CD14-positive monocyte (primary cell): ENCODE measurements at regions not wholly inside any gene's neighbourhood (a gene's known extent, or its start where the extent isn't known, plus 50 kb on each side); places are given as distances from the start of the nearest gene placed in this dataset.

ENCODE experiments used
- DNase-seq, 3 donors: peaks; one replicate each; pipeline ENCODE4 v3.0.0-alpha.2; 2011 to 2022
- H2AFZ ChIP-seq: 2 replicates; pipeline ENCODE4 v1.6.0; 2012; ENCODE audit warnings: mild to moderate bottlenecking, low read depth, low read length, inconsistent platforms; ENCODE audit not compliant: insufficient read depth, poor library complexity, severe bottlenecking
- H3K27ac ChIP-seq, 2 donors: 1 replicate in 1 of 2; 2 replicates in 1 of 2; pipeline ENCODE4 v1.5.1; 2012 to 2013; ENCODE audit warnings: low read length in 2 of 2, control low read depth in 1 of 2, inconsistent platforms in 1 of 2, low read depth in 1 of 2, mild to moderate bottlenecking in 1 of 2
- H3K27me3 ChIP-seq, 2 donors: one replicate each; pipeline versions ENCODE4 v1.6.0 to v1.6.1; 2011 to 2013; ENCODE audit warnings: low read length in 2 of 2; ENCODE audit not compliant: control insufficient read depth in 2 of 2, insufficient read depth in 2 of 2
- H3K36me3 ChIP-seq, 2 donors: replicated peaks in 1 of 2; 1 replicate in 1 of 2; 2 replicates in 1 of 2; pipeline versions ENCODE4 v1.5.1 to v1.6.1; 2012 to 2013; ENCODE audit warnings: low read length in 2 of 2, control low read depth in 1 of 2, inconsistent platforms in 1 of 2, mild to moderate bottlenecking in 1 of 2; ENCODE audit not compliant: insufficient read depth in 2 of 2, control insufficient read depth in 1 of 2
- H3K4me1 ChIP-seq, 2 donors: 1 replicate in 1 of 2; 2 replicates in 1 of 2; pipeline versions ENCODE4 v1.5.1 to v1.6.1; 2012 to 2013; ENCODE audit warnings: low read length in 2 of 2, control low read depth in 1 of 2, inconsistent platforms in 1 of 2, mild to moderate bottlenecking in 1 of 2, moderate library complexity in 1 of 2; ENCODE audit not compliant: insufficient read depth in 2 of 2, control insufficient read depth in 1 of 2
- H3K4me2 ChIP-seq: replicated peaks from 2 replicates; pipeline ENCODE3; 2012; ENCODE audit warnings: low read length, moderate library complexity, mild to moderate bottlenecking; ENCODE audit not compliant: poor library complexity, severe bottlenecking; ENCODE audit errors: extremely low read depth
- H3K4me3 ChIP-seq, 3 experiments: fragments of 200-600 bp in 1 of 3; sonication (generic) in 1 of 3; replicated peaks in 1 of 3; 1 replicate in 2 of 3; 2 replicates in 1 of 3; pipeline ENCODE4 v1.5.1; 2011 to 2013; ENCODE audit warnings: low read length in 3 of 3, mild to moderate bottlenecking in 3 of 3, control low read depth in 2 of 3, low read depth in 2 of 3, inconsistent platforms in 1 of 3, moderate library complexity in 1 of 3
- H3K79me2 ChIP-seq: 2 replicates; pipeline ENCODE4 v1.6.0; 2012; ENCODE audit warnings: mild to moderate bottlenecking, control low read depth, inconsistent platforms, low read length, moderate library complexity; ENCODE audit not compliant: insufficient read depth
- H3K9ac ChIP-seq: 2 replicates; pipeline ENCODE4 v1.6.0; 2017; ENCODE audit warnings: low read length, mild to moderate bottlenecking; ENCODE audit not compliant: insufficient read depth, poor library complexity, severe bottlenecking
- H3K9me3 ChIP-seq, 2 donors: replicated peaks in 1 of 2; 1 replicate in 1 of 2; 2 replicates in 1 of 2; pipeline versions ENCODE4 v1.5.1 to v1.6.1; 2012 to 2013; ENCODE audit warnings: low read length in 2 of 2, control low read depth in 1 of 2; ENCODE audit not compliant: control insufficient read depth in 1 of 2, insufficient read depth in 1 of 2
- H4K20me1 ChIP-seq: 2 replicates; pipeline ENCODE4 v1.6.0; 2012; ENCODE audit warnings: mild to moderate bottlenecking, low read length, control low read depth, moderate library complexity; ENCODE audit not compliant: insufficient read depth
- H3K27ac Mint-ChIP-seq, 7 donors: one replicate each; pipeline ENCODE4 v1.8.0; 2020; ENCODE audit warnings: mild to moderate bottlenecking in 7 of 7, mixed read lengths in 7 of 7, moderate library complexity in 6 of 7, inconsistent platforms in 2 of 7
- H3K27me3 Mint-ChIP-seq, 3 donors: one replicate each; pipeline ENCODE4 v1.8.0; 2021 to 2022; ENCODE audit warnings: low read depth in 3 of 3, mild to moderate bottlenecking in 3 of 3, mixed read lengths in 3 of 3, moderate library complexity in 3 of 3, inconsistent platforms in 1 of 3
- H3K36me3 Mint-ChIP-seq, 2 donors: one replicate each; pipeline ENCODE4 v1.8.0; 2020; ENCODE audit warnings: mixed read lengths in 2 of 2, inconsistent platforms in 1 of 2, mild to moderate bottlenecking in 1 of 2
- H3K4me1 Mint-ChIP-seq: one replicate; pipeline ENCODE4 v1.8.0; 2020; ENCODE audit warnings: mild to moderate bottlenecking, mixed read lengths
- H3K4me3 Mint-ChIP-seq, 2 donors: one replicate each; pipeline ENCODE4 v1.8.0; 2020; ENCODE audit warnings: mild to moderate bottlenecking in 2 of 2, mixed read lengths in 2 of 2, moderate library complexity in 1 of 2
- H3K9me3 Mint-ChIP-seq, 7 donors: one replicate each; pipeline ENCODE4 v1.8.0; 2020 to 2022; ENCODE audit warnings: mixed read lengths in 7 of 7, mild to moderate bottlenecking in 6 of 7, moderate library complexity in 6 of 7, inconsistent platforms in 2 of 7
- WGBS: methylation state at CpG from one replicate; pipeline ENCODE4 v1.1.5; 2013; ENCODE audit warnings: missing lambda C conversion rate; ENCODE audit not compliant: insufficient coverage; 5-methylcytosine and 5-hydroxymethylcytosine counted together
- intact Hi-C, 2 donors: fragments of 100-400 bp; cut with micrococcal nuclease; formaldehyde crosslinking; loops; one replicate each; pipeline versions ENCODE4 v1.15.0 to v1.15.1; 2023
- TF ChIP-seq, protein P1 (sequence below): fragments of 200-600 bp; IDR thresholded peaks from one replicate; pipeline ENCODE4 v1.8.0; 2022; ENCODE audit warnings: antibody characterized with exemption, mild to moderate bottlenecking

DNA sequence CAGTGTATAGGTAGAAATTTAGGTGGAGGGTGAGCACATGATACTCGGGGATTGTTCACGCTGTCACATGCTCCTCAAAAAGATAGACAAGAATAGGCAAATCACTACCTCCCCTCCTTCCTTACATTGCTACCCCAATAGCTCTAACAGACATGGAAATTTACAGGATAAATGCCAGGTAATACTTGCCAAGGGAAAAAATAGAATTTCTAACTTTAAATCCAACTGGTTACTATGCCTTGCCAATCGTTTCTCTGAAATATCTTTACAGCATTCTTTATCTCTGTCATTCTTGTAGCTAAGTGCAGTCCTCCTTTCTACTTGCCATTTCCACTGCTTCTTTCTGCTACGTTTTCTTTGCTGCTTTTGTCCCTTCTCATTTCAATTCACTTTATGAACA lies 339.8 kb upstream of the ZEB2 start:
- WGBS, result 100% methylated on average over 2 of the region's 4 CpGs
- Histone ChIP-seq H3K9me3 (peaks cover 0 to 6% of the 10 kb centered on the region in 2 donors), H2AFZ (no peak overlapping the region), H3K27ac (no peak overlapping the region), H3K27me3 (no peaks in the 10 kb centered on the region), H4K20me1 (no peaks in the 10 kb centered on the region), H3K4me2 (no peak overlapping the region), H3K36me3 (no peaks in the 10 kb centered on the region), H3K4me1 (no peaks in the 10 kb centered on the region), H3K9ac (no peak overlapping the region), H3K79me2 (no peaks in the 10 kb centered on the region), H3K4me3 (no peak overlapping the region)
- DNase-seq, result no peak
- no peaks in the 10 kb centered on the region for H3K36me3 Mint-ChIP-seq
- H3K9me3 Mint-ChIP-seq, result peaks cover 0 to 11% (median 3%) of the 10 kb centered on the region in 7 donors
- intact Hi-C loops, result no loop called here
- TF ChIP-seq, protein P1, sequence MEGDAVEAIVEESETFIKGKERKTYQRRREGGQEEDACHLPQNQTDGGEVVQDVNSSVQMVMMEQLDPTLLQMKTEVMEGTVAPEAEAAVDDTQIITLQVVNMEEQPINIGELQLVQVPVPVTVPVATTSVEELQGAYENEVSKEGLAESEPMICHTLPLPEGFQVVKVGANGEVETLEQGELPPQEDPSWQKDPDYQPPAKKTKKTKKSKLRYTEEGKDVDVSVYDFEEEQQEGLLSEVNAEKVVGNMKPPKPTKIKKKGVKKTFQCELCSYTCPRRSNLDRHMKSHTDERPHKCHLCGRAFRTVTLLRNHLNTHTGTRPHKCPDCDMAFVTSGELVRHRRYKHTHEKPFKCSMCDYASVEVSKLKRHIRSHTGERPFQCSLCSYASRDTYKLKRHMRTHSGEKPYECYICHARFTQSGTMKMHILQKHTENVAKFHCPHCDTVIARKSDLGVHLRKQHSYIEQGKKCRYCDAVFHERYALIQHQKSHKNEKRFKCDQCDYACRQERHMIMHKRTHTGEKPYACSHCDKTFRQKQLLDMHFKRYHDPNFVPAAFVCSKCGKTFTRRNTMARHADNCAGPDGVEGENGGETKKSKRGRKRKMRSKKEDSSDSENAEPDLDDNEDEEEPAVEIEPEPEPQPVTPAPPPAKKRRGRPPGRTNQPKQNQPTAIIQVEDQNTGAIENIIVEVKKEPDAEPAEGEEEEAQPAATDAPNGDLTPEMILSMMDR, result no peak
- H3K27ac Mint-ChIP-seq, result no peak overlapping the region
- no peaks in the 10 kb centered on the region for H3K4me1 Mint-ChIP-seq
- peaks cover 0 to 2% (median 0%) of the 10 kb centered on the region in 3 donors for H3K27me3 Mint-ChIP-seq
- no peak overlapping the region for H3K4me3 Mint-ChIP-seq

DNA sequence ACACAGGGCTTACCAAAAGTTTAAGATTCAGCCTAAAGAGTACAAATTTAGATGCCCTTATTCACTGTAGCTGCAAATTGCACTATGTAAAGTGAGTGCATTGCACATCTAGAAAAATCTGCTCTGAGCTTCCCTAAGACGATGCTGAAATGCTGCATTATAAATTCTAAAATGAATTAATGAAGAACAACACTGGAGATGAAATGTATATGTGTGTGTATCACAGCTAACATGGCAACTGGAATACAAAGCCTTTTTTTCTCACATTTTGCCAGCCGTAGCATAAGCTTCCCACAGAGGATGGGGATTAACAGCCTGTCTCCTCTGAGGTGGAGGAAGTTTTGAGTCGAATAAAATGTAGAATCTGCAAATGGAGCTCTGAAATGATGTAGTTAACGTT lies 338.3 kb upstream of the ZEB2 start:
- DNase-seq, result no peak
- H3K4me3 Mint-ChIP-seq, result no peak overlapping the region
- peaks cover 3 to 14% (median 7%) of the 10 kb centered on the region in 7 donors for H3K9me3 Mint-ChIP-seq
- no peaks in the 10 kb centered on the region for H3K4me1 Mint-ChIP-seq
- no peaks in the 10 kb centered on the region for H3K4me1 ChIP-seq
- no peak overlapping the region for H3K4me2 ChIP-seq
- no peaks in the 10 kb centered on the region for H3K27me3 ChIP-seq
- intact Hi-C loops, result no loop called here
- H3K36me3 Mint-ChIP-seq, result peaks cover 2 to 3% of the 10 kb centered on the region in 2 donors
- no peak overlapping the region for H2AFZ ChIP-seq
- H3K9me3 ChIP-seq, result peaks cover 0 to 12% of the 10 kb centered on the region in 2 donors
- H3K36me3 ChIP-seq, result no peaks in the 10 kb centered on the region
- no peak overlapping the region for H3K27ac Mint-ChIP-seq
- WGBS, result 100% methylated on average over 1 of the region's 4 CpGs
- TF ChIP-seq, protein P1, result no peak
- H3K9ac ChIP-seq, result no peak overlapping the region
- no peaks in the 10 kb centered on the region for H4K20me1 ChIP-seq
- no peak overlapping the region for H3K4me3 ChIP-seq
- H3K27ac ChIP-seq, result no peak overlapping the region
- no peaks in the 10 kb centered on the region for H3K79me2 ChIP-seq
- H3K27me3 Mint-ChIP-seq, result peaks cover 0 to 2% (median 1%) of the 10 kb centered on the region in 3 donors
